SK-N-SH treated with all-trans-retinoic acid at 6 μM for 48 hours (cell line): ENCODE measurements at regions not wholly inside any gene's neighbourhood (a gene's known extent, or its start where the extent isn't known, plus 50 kb on each side); places are given as distances from the start of the nearest gene placed in this dataset.

Source experiments
- ATAC-seq: fragments of 200-7000 bp; cut with Tn5 transposase; 3 replicates; pipeline ENCODE4 v1.9.1; 2020; ENCODE audit warnings: mild to moderate bottlenecking, moderate library complexity
- ARNTL ChIP-seq: fragments of 450-650 bp; formaldehyde crosslinking; IDR thresholded peaks from 2 replicates; pipeline ENCODE4 v1.5.0; 2020; ENCODE audit warnings: low read depth, mild to moderate bottlenecking, moderate library complexity, borderline replicate concordance
- BACH2 ChIP-seq: fragments of 250-450 bp; sonication (Bioruptor Pico); IDR thresholded peaks from 2 replicates; pipeline ENCODE4 v1.9.0; 2021; ENCODE audit warnings: mild to moderate bottlenecking, borderline replicate concordance
- CREB5 ChIP-seq: fragments of 250-450 bp; sonication (Bioruptor Pico); IDR thresholded peaks from 2 replicates; pipeline ENCODE4 v1.5.1; 2020; ENCODE audit warnings: low read depth, mild to moderate bottlenecking, moderate library complexity
- CSDC2 ChIP-seq: fragments of 250-450 bp; sonication (Bioruptor Pico); IDR thresholded peaks from 2 replicates; pipeline ENCODE4 v1.5.0; 2020; ENCODE audit warnings: mild to moderate bottlenecking, moderate library complexity
- ESRRG ChIP-seq: fragments of 250-450 bp; sonication (Bioruptor Pico); IDR thresholded peaks from 2 replicates; pipeline ENCODE4 v1.6.1; 2021; ENCODE audit warnings: mild to moderate bottlenecking
- GLIS3 ChIP-seq: fragments of 250-450 bp; sonication (Bioruptor Pico); IDR thresholded peaks from 2 replicates; pipeline ENCODE4 v1.5.0; 2020; ENCODE audit warnings: mild to moderate bottlenecking, moderate library complexity
- ISL1 ChIP-seq: fragments of 250-450 bp; sonication (Bioruptor Pico); IDR thresholded peaks from 2 replicates; pipeline ENCODE4 v2.1.2; 2022; ENCODE audit warnings: mild to moderate bottlenecking, moderate library complexity
- OSR1 ChIP-seq: fragments of 250-450 bp; sonication (Bioruptor Pico); IDR thresholded peaks from 2 replicates; pipeline ENCODE4 v1.8.0; 2022; ENCODE audit warnings: moderate library complexity, mild to moderate bottlenecking, inconsistent platforms
- PATZ1 ChIP-seq: fragments of 250-450 bp; sonication (Bioruptor Pico); IDR thresholded peaks from 2 replicates; pipeline ENCODE4 v1.8.0; 2020; ENCODE audit warnings: mild to moderate bottlenecking, moderate library complexity, borderline replicate concordance
- POU6F1 ChIP-seq: fragments of 250-450 bp; sonication (Bioruptor Pico); IDR thresholded peaks from 2 replicates; pipeline ENCODE4 v1.8.0; 2021; ENCODE audit warnings: low read depth, mild to moderate bottlenecking, moderate library complexity, borderline replicate concordance
- PPARA ChIP-seq: fragments of 250-450 bp; sonication (Bioruptor Pico); IDR thresholded peaks from 2 replicates; pipeline ENCODE4 v1.5.0; 2020; ENCODE audit warnings: mild to moderate bottlenecking, borderline replicate concordance
- RARB ChIP-seq: fragments of 250-450 bp; sonication (Bioruptor Pico); IDR thresholded peaks from 2 replicates; pipeline ENCODE4 v1.8.0; 2021; ENCODE audit warnings: mild to moderate bottlenecking, moderate library complexity
- SNAI2 ChIP-seq: fragments of 250-450 bp; sonication (Bioruptor Pico); IDR thresholded peaks from 2 replicates; pipeline ENCODE4 v1.5.0; 2020; ENCODE audit warnings: mild to moderate bottlenecking, moderate library complexity
- TCF4 ChIP-seq: fragments of 250-450 bp; sonication (Bioruptor Pico); IDR thresholded peaks from 2 replicates; pipeline ENCODE4 v1.8.0; 2021; ENCODE audit warnings: mild to moderate bottlenecking, moderate library complexity, borderline replicate concordance
- ZC3H10 ChIP-seq: fragments of 250-450 bp; sonication (Bioruptor Pico); IDR thresholded peaks from 2 replicates; pipeline ENCODE4 v1.5.1; 2021; ENCODE audit warnings: mild to moderate bottlenecking, moderate library complexity
- ZFP3 ChIP-seq: fragments of 250-450 bp; sonication (Bioruptor Pico); IDR thresholded peaks from 2 replicates; pipeline ENCODE4 v1.5.0; 2020; ENCODE audit warnings: mild to moderate bottlenecking, moderate library complexity
- ZFP30 ChIP-seq: fragments of 450-650 bp; formaldehyde crosslinking; IDR thresholded peaks from 2 replicates; pipeline ENCODE4 v1.5.0; 2022; ENCODE audit warnings: mild to moderate bottlenecking, moderate library complexity
- ZNF565 ChIP-seq: fragments of 450-650 bp; formaldehyde crosslinking; conservative IDR thresholded peaks from 2 replicates; pipeline ENCODE4 v1.5.0; 2020; ENCODE audit warnings: low read depth, mild to moderate bottlenecking, moderate library complexity
- ZNF70 ChIP-seq: fragments of 450-650 bp; formaldehyde crosslinking; IDR thresholded peaks from 2 replicates; pipeline ENCODE4 v1.5.0; 2020; ENCODE audit warnings: mild to moderate bottlenecking, moderate library complexity
- ZNF8 ChIP-seq: fragments of 450-650 bp; formaldehyde crosslinking; IDR thresholded peaks from 2 replicates; pipeline ENCODE4 v1.5.0; 2020; ENCODE audit warnings: mild to moderate bottlenecking, moderate library complexity
- TF ChIP-seq, protein P1 (sequence below): fragments of 250-450 bp; sonication (Bioruptor Pico); IDR thresholded peaks from 2 replicates; pipeline ENCODE4 v1.5.1; 2021; ENCODE audit warnings: mild to moderate bottlenecking, moderate library complexity

DNA sequence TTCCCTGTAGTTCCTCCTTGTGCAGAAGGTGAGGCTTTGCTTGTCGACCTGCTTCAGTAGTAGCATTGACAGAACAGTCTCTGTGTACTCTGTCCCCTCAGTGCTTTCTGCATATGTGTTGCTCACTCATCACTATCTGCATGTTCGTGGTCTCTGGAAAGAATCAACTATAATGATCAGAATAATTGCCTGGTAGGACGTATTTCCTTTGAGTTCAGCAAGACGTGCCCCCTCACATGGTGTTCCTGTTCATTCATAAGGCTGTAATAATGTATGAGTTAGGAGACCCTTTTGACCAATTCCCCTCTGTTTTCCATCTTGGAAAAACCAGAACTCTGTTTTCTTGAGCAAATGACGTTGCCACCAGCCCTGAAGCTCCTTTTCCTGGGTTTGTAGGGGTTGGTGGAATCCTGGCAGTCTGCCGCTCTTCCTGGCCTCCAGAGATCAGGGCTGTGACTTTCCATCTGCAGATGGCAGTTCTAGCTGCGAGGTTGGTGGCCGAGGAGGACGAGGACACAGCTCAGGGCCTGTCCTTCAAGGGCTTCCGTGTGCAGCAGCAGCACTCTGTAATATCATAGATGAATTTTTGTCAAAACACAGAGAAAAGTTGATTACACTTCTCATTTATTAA lies 61.9 kb downstream of the EXOSC2 start:
- no peak for TF ChIP-seq ZFP30 (CRISPR knock-in tag)
- TF ChIP-seq, all 23 proteins: peak for 0
- peak; percentile 24; the same call in 2 of the 3 replicates for ATAC-seq

GRCh38 chr9:130756037-130756436 lies 62.5 kb downstream of the EXOSC2 start:
- ATAC-seq, result peak; percentile 38
- TF ChIP-seq TCF4 (CRISPR knock-in tag), result no peak
- TF ChIP-seq ESRRG (CRISPR knock-in tag), result no peak
- TF ChIP-seq ZNF70 (CRISPR knock-in tag), result no peak

DNA sequence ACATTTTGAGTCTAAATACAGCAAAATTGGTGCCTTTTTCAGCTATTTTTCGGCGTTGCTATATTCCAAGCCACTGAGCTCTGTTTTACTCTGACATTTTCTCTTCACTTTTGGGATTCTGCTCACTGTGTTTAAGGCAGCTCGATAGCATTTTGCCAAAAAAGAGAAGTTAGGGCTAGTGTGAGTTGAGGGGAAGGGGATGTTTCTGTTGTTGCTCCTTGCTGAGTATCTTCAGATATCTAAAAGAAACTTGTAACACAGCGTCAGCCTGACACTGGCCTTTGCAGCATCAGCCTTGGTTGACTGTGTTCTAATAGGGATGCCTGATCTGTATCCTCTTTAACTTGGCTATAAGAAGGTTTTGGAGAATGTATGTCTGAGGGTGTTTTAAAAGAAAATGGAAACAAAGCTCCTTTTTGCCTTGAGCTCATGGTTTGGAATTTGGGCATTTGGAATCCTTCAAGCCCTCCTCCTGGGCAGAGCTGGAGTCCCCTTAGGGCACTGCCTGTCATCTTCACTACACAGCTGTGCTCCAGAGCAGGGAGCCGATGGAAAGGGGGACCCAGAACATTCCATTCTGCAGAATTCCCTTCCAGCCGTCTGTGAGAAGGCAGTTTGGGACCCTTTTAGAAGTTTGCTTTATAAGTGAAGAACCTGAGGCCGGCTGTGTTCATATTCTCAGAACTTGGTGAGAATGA lies 63.0 kb downstream of the EXOSC2 start:
- TF ChIP-seq ZNF70 (CRISPR knock-in tag), result no peak
- no peak for TF ChIP-seq TCF4 (CRISPR knock-in tag)
- TF ChIP-seq PATZ1 (CRISPR knock-in tag), result no peak
- no peak for TF ChIP-seq GLIS3 (CRISPR knock-in tag)
- no peak for TF ChIP-seq CSDC2 (CRISPR knock-in tag)
- no peak for TF ChIP-seq ARNTL (CRISPR knock-in tag)
- ATAC-seq, result no peak

GRCh38 chr9:130759738-130760137 lies 66.2 kb downstream of the EXOSC2 start:
- TF ChIP-seq CSDC2 (CRISPR knock-in tag) (no peak), SNAI2 (no peak), ZNF565 (no peak), OSR1 (no peak), RARB (no peak), GLIS3 (CRISPR knock-in tag) (no peak), ISL1 (CRISPR knock-in tag) (no peak)
- TF ChIP-seq, protein P1, sequence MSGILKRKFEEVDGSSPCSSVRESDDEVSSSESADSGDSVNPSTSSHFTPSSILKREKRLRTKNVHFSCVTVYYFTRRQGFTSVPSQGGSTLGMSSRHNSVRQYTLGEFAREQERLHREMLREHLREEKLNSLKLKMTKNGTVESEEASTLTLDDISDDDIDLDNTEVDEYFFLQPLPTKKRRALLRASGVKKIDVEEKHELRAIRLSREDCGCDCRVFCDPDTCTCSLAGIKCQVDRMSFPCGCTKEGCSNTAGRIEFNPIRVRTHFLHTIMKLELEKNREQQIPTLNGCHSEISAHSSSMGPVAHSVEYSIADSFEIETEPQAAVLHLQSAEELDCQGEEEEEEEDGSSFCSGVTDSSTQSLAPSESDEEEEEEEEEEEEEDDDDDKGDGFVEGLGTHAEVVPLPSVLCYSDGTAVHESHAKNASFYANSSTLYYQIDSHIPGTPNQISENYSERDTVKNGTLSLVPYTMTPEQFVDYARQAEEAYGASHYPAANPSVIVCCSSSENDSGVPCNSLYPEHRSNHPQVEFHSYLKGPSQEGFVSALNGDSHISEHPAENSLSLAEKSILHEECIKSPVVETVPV (CRISPR knock-in tag), result no peak
- no peak for ATAC-seq

- no peak for ATAC-seq
- TF ChIP-seq CREB5 (CRISPR knock-in tag), result no peak
- no peak for TF ChIP-seq PPARA (CRISPR knock-in tag)
- no peak for TF ChIP-seq ZFP30 (CRISPR knock-in tag)
- TF ChIP-seq ISL1 (CRISPR knock-in tag), result no peak
- TF ChIP-seq BACH2 (CRISPR knock-in tag), result no peak
- TF ChIP-seq ZNF565, result no peak
- TF ChIP-seq CSDC2 (CRISPR knock-in tag), result no peak
- TF ChIP-seq, protein P1 (CRISPR knock-in tag), result no peak
- TF ChIP-seq OSR1, result no peak
- TF ChIP-seq ZNF70 (CRISPR knock-in tag), result no peak
- no peak for TF ChIP-seq ZFP3
- TF ChIP-seq ZC3H10 (CRISPR knock-in tag), result no peak
- TF ChIP-seq POU6F1, result no peak
- TF ChIP-seq ZNF8 (CRISPR knock-in tag), result no peak
- no peak for TF ChIP-seq RARB
- no peak for TF ChIP-seq TCF4 (CRISPR knock-in tag)
These were observed 70.0 kb downstream of the EXOSC2 start for GRCh38 chr9:130763331-130764171.
